Loucy (cell line): ENCODE measurements at regions not wholly inside any gene's neighbourhood (a gene's known extent, or its start where the extent isn't known, plus 50 kb on each side); places are given as distances from the start of the nearest gene placed in this dataset.

ENCODE experiments used
- H2AFZ ChIP-seq: fragments of 200-600 bp; sonication (generic); 2 replicates; pipeline ENCODE4 v1.6.0; 2016; ENCODE audit warnings: antibody characterized with exemption, mild to moderate bottlenecking, low read length, moderate library complexity
- H3F3A ChIP-seq: fragments of 200-600 bp; 2 replicates; pipeline ENCODE4 v1.6.0; 2016; ENCODE audit warnings: antibody characterized with exemption, low read depth, mild to moderate bottlenecking
- H3K27me3 ChIP-seq: fragments of 200-600 bp; sonication (generic); 2 replicates; pipeline ENCODE4 v1.6.1; 2014; ENCODE audit warnings: low read length, mild to moderate bottlenecking; ENCODE audit not compliant: insufficient read depth, poor library complexity, severe bottlenecking
- H3K36me3 ChIP-seq: fragments of 200-600 bp; sonication (generic); 2 replicates; pipeline ENCODE4 v1.6.1; 2016; ENCODE audit warnings: low read length; ENCODE audit not compliant: insufficient read depth
- H3K4me1 ChIP-seq: fragments of 200-600 bp; sonication (generic); 2 replicates; pipeline ENCODE4 v1.5.1; 2014; ENCODE audit warnings: low read length, mild to moderate bottlenecking; ENCODE audit not compliant: insufficient read depth, poor library complexity, severe bottlenecking
- H3K4me2 ChIP-seq: fragments of 200-600 bp; sonication (generic); 2 replicates; pipeline ENCODE4 v1.6.0; 2014; ENCODE audit warnings: antibody characterized with exemption, low read length, low read depth, mild to moderate bottlenecking; ENCODE audit not compliant: poor library complexity, severe bottlenecking
- H3K4me3 ChIP-seq: fragments of 200-600 bp; sonication (generic); 2 replicates; pipeline ENCODE4 v1.5.1; 2014; ENCODE audit warnings: low read length, mild to moderate bottlenecking, mixed read lengths; ENCODE audit not compliant: poor library complexity, severe bottlenecking
- H3K79me2 ChIP-seq: fragments of 200-600 bp; sonication (generic); 2 replicates; pipeline ENCODE4 v1.6.1; 2014; ENCODE audit warnings: low read length; ENCODE audit not compliant: insufficient read depth
- H3K9ac ChIP-seq: fragments of 200-600 bp; sonication (generic); 2 replicates; pipeline ENCODE4 v1.6.0; 2014; ENCODE audit warnings: mild to moderate bottlenecking, low read depth, low read length, moderate library complexity; ENCODE audit not compliant: poor library complexity, severe bottlenecking
- H3K9me2 ChIP-seq: fragments of 200-600 bp; sonication (generic); replicated peaks from 2 replicates; pipeline ENCODE4 v1.6.1; 2016; ENCODE audit warnings: low read depth, low read length, mixed read lengths
- H3K9me3 ChIP-seq: fragments of 200-600 bp; sonication (generic); 2 replicates; pipeline ENCODE4 v1.6.1; 2014; ENCODE audit warnings: mild to moderate bottlenecking, antibody characterized with exemption, low read length, low read depth; ENCODE audit not compliant: insufficient read depth
- H4K20me1 ChIP-seq: fragments of 200-600 bp; sonication (generic); 2 replicates; pipeline ENCODE4 v1.6.0; 2014; ENCODE audit warnings: antibody characterized with exemption, low read length, mild to moderate bottlenecking; ENCODE audit not compliant: insufficient read depth, poor library complexity, severe bottlenecking
- EZH2phosphoT487 ChIP-seq: fragments of 200-600 bp; IDR thresholded peaks from 2 replicates; pipeline ENCODE4 v1.6.1; 2018; ENCODE audit warnings: antibody characterized with exemption, mild to moderate bottlenecking, moderate library complexity, borderline replicate concordance
- TF ChIP-seq, protein P1 (sequence below): fragments of 200-600 bp; sonication (generic); conservative IDR thresholded peaks from 2 replicates; pipeline ENCODE4 v1.5.1; 2014; ENCODE audit warnings: mild to moderate bottlenecking, antibody characterized with exemption, low read length

DNA sequence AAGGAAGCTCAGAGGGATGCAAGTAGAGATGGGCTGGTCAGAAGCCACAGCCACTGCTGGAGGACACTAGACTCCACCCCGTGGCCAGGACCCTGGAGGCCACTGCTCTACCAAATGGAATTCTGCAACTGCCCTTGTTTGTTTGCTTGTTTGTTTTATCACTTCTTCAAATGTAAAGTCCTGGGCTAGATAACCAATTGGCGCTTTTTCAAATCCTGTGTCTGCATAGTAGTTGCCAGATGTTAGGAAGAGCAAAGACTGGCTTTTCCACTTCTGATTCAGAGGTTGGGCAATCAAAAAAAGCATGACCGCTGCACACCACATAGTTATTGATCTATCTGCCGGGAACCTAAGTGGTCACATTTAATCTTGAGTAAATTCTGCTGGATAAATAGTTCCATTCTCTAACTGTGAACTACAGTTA, 255.2 kb upstream of the SFRP2 start:
- Histone ChIP-seq H3K4me2 (no peak overlapping the region), H3K36me3 (no peaks in the 10 kb centered on the region), H3K27me3 (no peaks in the 10 kb centered on the region), H3K4me3 (no peak overlapping the region), H3K9ac (no peak overlapping the region), H3F3A (no peaks in the 10 kb centered on the region), H3K9me3 (no peaks in the 10 kb centered on the region), H3K9me2 (no peaks in the 10 kb centered on the region), H3K79me2 (no peaks in the 10 kb centered on the region), H2AFZ (no peak overlapping the region), H3K4me1 (no peaks in the 10 kb centered on the region), H4K20me1 (no peaks in the 10 kb centered on the region)
- TF ChIP-seq, protein P1, sequence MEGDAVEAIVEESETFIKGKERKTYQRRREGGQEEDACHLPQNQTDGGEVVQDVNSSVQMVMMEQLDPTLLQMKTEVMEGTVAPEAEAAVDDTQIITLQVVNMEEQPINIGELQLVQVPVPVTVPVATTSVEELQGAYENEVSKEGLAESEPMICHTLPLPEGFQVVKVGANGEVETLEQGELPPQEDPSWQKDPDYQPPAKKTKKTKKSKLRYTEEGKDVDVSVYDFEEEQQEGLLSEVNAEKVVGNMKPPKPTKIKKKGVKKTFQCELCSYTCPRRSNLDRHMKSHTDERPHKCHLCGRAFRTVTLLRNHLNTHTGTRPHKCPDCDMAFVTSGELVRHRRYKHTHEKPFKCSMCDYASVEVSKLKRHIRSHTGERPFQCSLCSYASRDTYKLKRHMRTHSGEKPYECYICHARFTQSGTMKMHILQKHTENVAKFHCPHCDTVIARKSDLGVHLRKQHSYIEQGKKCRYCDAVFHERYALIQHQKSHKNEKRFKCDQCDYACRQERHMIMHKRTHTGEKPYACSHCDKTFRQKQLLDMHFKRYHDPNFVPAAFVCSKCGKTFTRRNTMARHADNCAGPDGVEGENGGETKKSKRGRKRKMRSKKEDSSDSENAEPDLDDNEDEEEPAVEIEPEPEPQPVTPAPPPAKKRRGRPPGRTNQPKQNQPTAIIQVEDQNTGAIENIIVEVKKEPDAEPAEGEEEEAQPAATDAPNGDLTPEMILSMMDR, result no peak
- no peak for TF ChIP-seq EZH2phosphoT487

DNA sequence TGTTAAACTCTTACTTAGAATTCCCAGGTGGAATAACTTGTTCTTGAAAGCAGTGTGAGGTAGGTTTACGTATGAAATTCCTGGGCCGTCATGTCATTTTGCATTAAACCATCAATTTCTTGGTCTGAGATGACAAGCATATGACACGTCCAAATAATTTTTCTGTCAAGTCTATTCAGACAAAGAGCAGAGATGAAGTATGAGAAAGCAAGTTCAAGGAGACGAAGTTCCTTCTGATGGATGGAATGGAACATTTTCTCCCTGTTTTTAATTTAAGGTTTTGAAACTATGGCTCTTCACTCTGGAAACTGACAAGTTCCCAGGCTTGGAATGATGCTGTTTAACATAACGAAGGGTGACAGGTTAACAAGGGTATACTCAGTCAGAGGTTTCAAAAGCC, 252.8 kb upstream of the SFRP2 start:
- no peaks in the 10 kb centered on the region for H3K36me3 ChIP-seq
- no peaks in the 10 kb centered on the region for H3K27me3 ChIP-seq
- H3F3A ChIP-seq, result no peaks in the 10 kb centered on the region
- H3K4me2 ChIP-seq, result no peak overlapping the region
- H3K4me1 ChIP-seq, result no peaks in the 10 kb centered on the region
- H3K9me3 ChIP-seq, result no peaks in the 10 kb centered on the region
- no peak overlapping the region for H3K9ac ChIP-seq
- no peaks in the 10 kb centered on the region for H3K9me2 ChIP-seq
- H4K20me1 ChIP-seq, result no peaks in the 10 kb centered on the region
- H2AFZ ChIP-seq, result no peak overlapping the region
- no peak for TF ChIP-seq EZH2phosphoT487
- TF ChIP-seq, protein P1, result no peak
- no peak overlapping the region for H3K4me3 ChIP-seq
- H3K79me2 ChIP-seq, result no peaks in the 10 kb centered on the region

DNA sequence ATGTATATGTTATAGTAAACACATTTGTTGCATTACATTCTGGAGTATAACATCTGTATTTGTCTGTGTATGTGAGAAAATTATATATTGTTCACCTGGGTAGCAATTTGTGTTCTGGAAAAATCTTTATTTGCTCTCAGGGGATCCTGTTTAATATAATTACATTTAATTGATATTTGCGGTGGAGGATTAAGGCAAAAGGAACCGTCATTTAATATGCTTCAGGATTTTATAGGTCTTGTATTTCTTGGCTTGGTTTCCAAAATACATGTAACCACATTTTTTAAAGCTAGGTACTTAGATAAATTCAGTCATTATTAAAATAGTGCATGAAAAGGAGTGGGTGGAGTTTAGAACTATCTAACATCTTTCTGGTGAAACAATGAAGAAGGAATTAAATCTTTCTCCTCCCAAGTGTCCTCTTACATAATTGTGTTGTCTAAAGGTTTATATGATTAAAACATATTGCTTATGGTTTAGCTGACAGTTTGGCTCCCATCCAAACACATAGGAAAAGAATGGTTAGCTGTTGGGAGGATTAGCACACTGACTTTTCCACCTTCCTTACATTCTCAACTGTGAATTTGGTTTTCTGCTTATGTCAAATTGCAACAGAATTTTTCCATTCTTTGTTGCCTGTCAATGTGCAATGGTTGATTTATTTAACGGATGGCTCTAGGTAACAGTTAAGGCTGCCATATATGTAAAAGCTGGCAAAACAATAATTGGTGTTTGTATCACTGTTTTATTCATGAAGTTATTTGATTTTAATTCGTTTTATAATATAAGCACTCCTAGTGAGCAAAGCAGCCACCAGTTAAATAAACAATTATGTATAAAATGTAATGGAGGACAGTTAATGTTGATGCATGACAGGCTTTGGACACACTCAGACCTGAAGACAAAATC, 250.8 kb upstream of the SFRP2 start:
- Histone ChIP-seq H3K4me1 (no peaks in the 10 kb centered on the region), H3K4me2 (no peak overlapping the region), H4K20me1 (no peaks in the 10 kb centered on the region), H2AFZ (no peak overlapping the region), H3K9me2 (no peaks in the 10 kb centered on the region), H3K79me2 (no peaks in the 10 kb centered on the region), H3K9ac (no peak overlapping the region), H3K4me3 (no peak overlapping the region), H3K27me3 (no peaks in the 10 kb centered on the region), H3K36me3 (no peaks in the 10 kb centered on the region), H3F3A (no peaks in the 10 kb centered on the region), H3K9me3 (no peaks in the 10 kb centered on the region)
- TF ChIP-seq, protein P1, result no peak
